Endothelial cell of umbilical vein (primary cell): ENCODE measurements at regions not wholly inside any gene's neighbourhood (a gene's known extent, or its start where the extent isn't known, plus 50 kb on each side); places are given as distances from the start of the nearest gene placed in this dataset.

Experiments used
- BruUV-seq: library from RNA; stranded (reverse); fragments of 400-500 nt; replicated peaks from 2 replicates; lab custom pipeline; 2021; lab: Mats Ljungman, UMichigan
- CTCF ChIA-PET: fragments of 300-600, 350-600 bp; sonication (Branson Sonifier 250); formaldehyde crosslinking; loops from one replicate; lab custom pipeline; 2021; ENCODE audit warnings: antibody characterized with exemption, inconsistent platforms; lab: Charles Lee
- POLR2A ChIA-PET: fragments of 300-600, 350-600 bp; sonication (Branson Sonifier 250); formaldehyde crosslinking; loops from one replicate; lab custom pipeline; 2021; ENCODE audit warnings: antibody characterized with exemption, inconsistent platforms; lab: Charles Lee
- DNase-seq: peaks from one replicate; pipeline ENCODE4 v3.0.0-alpha.2; 2011; ENCODE audit warnings: low read depth, low spot score
- FAIRE-seq: peaks from 2 replicates; lab custom pipeline; 2011; peaks lifted over from hg19 to GRCh38; lab: Jason Lieb, UNC
- H2AFZ ChIP-seq: 2 replicates; pipeline ENCODE4 v1.6.0; 2012; ENCODE audit warnings: low read depth, low read length, control low read depth, inconsistent platforms
- H3K27ac ChIP-seq: 2 replicates; pipeline ENCODE4 v1.5.1; 2011; ENCODE audit warnings: low read depth, mild to moderate bottlenecking, control low read depth, low read length, moderate library complexity; ENCODE audit not compliant: insufficient read depth
- H3K27me3 ChIP-seq, 2 experiments: 2 replicates each; pipeline versions ENCODE4 v1.6.0 to v1.6.1; 2011; ENCODE audit warnings: low read length in 2 of 2, mixed read lengths in 1 of 2; ENCODE audit not compliant: control insufficient read depth in 2 of 2, insufficient read depth in 2 of 2
- H3K36me3 ChIP-seq, 2 experiments: 2 replicates in 1 of 2; 3 replicates in 1 of 2; pipeline ENCODE4 v1.5.1; 2011; ENCODE audit warnings: low read length in 2 of 2, mild to moderate bottlenecking in 1 of 2, moderate library complexity in 1 of 2; ENCODE audit not compliant: control insufficient read depth in 2 of 2, insufficient read depth in 2 of 2; ENCODE audit errors: extremely low read depth in 1 of 2
- H3K4me1 ChIP-seq: 3 replicates; pipeline ENCODE4 v1.5.1; 2011; ENCODE audit warnings: mild to moderate bottlenecking, low read length; ENCODE audit not compliant: control insufficient read depth, insufficient read depth; ENCODE audit errors: extremely low read depth
- H3K4me2 ChIP-seq: 2 replicates; pipeline ENCODE4 v1.6.1; 2011; ENCODE audit warnings: low read length, control low read depth, mixed read lengths; ENCODE audit not compliant: insufficient read depth
- H3K4me3 ChIP-seq, 3 experiments: fragments of 200-600 bp in 1 of 3; sonication (generic), shearing (Covaris generic) in 1 of 3; replicated peaks in 1 of 3; 2 replicates each; pipeline ENCODE4 v1.5.1; 2011 to 2016; ENCODE audit warnings: control low read depth in 3 of 3, low read length in 3 of 3, mild to moderate bottlenecking in 2 of 3, inconsistent platforms in 1 of 3, low read depth in 1 of 3, moderate library complexity in 1 of 3; ENCODE audit not compliant: insufficient read depth in 1 of 3
- H3K79me2 ChIP-seq: 2 replicates; pipeline ENCODE4 v1.6.0; 2012; ENCODE audit warnings: low read length, inconsistent platforms; ENCODE audit not compliant: control insufficient read depth, insufficient read depth
- H3K9ac ChIP-seq: replicated peaks from 2 replicates; pipeline ENCODE3; 2011; ENCODE audit warnings: low read length, control low read depth; ENCODE audit not compliant: insufficient read depth; ENCODE audit errors: extremely low read depth
- H3K9me1 ChIP-seq: replicated peaks from 3 replicates; pipeline ENCODE4 v1.6.0; 2011; ENCODE audit warnings: mild to moderate bottlenecking, low read length; ENCODE audit not compliant: control insufficient read depth, insufficient read depth; ENCODE audit errors: extremely low read depth
- H3K9me3 ChIP-seq: replicated peaks from 2 replicates; pipeline ENCODE4 v1.5.1; 2012; ENCODE audit warnings: low read length, inconsistent platforms; ENCODE audit not compliant: control insufficient read depth, insufficient read depth
- H4K20me1 ChIP-seq: replicated peaks from 2 replicates; pipeline ENCODE3; 2011; ENCODE audit warnings: mild to moderate bottlenecking, low read length; ENCODE audit not compliant: control insufficient read depth, insufficient read depth; ENCODE audit errors: extremely low read depth
- CTCF ChIP-seq, 2 donors: IDR thresholded peaks; 1 replicate in 1 of 2; 2 replicates in 1 of 2; pipeline ENCODE4 v1.5.1; 2011; ENCODE audit warnings: low read length in 2 of 2, mild to moderate bottlenecking in 2 of 2, moderate library complexity in 2 of 2, control low read depth in 1 of 2, inconsistent platforms in 1 of 2, low read depth in 1 of 2; ENCODE audit not compliant: insufficient read depth in 1 of 2; ENCODE audit errors: extremely low read depth in 1 of 2
- EZH2 ChIP-seq: IDR thresholded peaks from 2 replicates; pipeline ENCODE4 v1.6.1; 2012; ENCODE audit warnings: borderline replicate concordance, low read depth, mild to moderate bottlenecking, moderate library complexity, low read length, inconsistent platforms; ENCODE audit not compliant: severe bottlenecking
- FOS ChIP-seq: IDR thresholded peaks from 2 replicates; pipeline ENCODE4 v1.6.1; 2011; ENCODE audit warnings: mild to moderate bottlenecking, low read length, moderate library complexity, borderline replicate concordance; ENCODE audit not compliant: insufficient read depth
- GATA2 ChIP-seq: IDR thresholded peaks from 2 replicates; pipeline ENCODE4 v1.7.0; 2011; ENCODE audit warnings: low read depth, mild to moderate bottlenecking, moderate library complexity, mixed read lengths, low read length; ENCODE audit not compliant: insufficient read length, insufficient read depth
- JUN ChIP-seq: IDR thresholded peaks from 2 replicates; pipeline ENCODE4 v1.6.1; 2011; ENCODE audit warnings: borderline replicate concordance, low read depth; ENCODE audit not compliant: insufficient read length, insufficient read depth
- MAX ChIP-seq: IDR thresholded peaks from 2 replicates; pipeline ENCODE4 v1.6.1; 2011; ENCODE audit not compliant: insufficient read depth, insufficient read length
- MYC ChIP-seq: IDR thresholded peaks from one replicate; pipeline ENCODE4 v1.6.1; 2011; ENCODE audit warnings: mild to moderate bottlenecking, low read depth, low read length
- POLR2A ChIP-seq: IDR thresholded peaks from 2 replicates; pipeline ENCODE4 v1.6.1; 2012; ENCODE audit warnings: low read depth, mild to moderate bottlenecking, control low read depth, low read length
- POLR2AphosphoS5 ChIP-seq: IDR thresholded peaks from 2 replicates; pipeline ENCODE4 v1.6.1; 2012; ENCODE audit warnings: low read depth, mild to moderate bottlenecking, control low read depth, low read length, moderate library complexity; ENCODE audit not compliant: insufficient read depth
- dilution Hi-C: fragments of 300-500 bp; cut with MboI; formaldehyde crosslinking; loops from one replicate; pipeline ENCODE4 v1.15.0; 2019; ENCODE audit warnings: low sequenced_read_pairs; ENCODE audit not compliant: extremely low pct_ligation_motif_present
- intact Hi-C: fragments of 100-400 bp; cut with micrococcal nuclease; formaldehyde crosslinking; loops from one replicate; pipeline ENCODE4 v1.10.0; 2022

GRCh38 chr2:39851651-39852110, 72.6 kb upstream of the THUMPD2 start:
- DNase-seq: no peak
- POLR2A ChIA-PET: no interaction called here
- CTCF ChIA-PET: interaction anchor here (1.0 to 2.2 kb wide), 2 partner anchors 11 to 14 kb away, joined by 3 to 9 read pairs; no protein-coding TSS in a partner anchor
- Histone ChIP-seq H3K79me2 (no peaks in the 10 kb centered on the region), H3K27me3 (no peaks in the 10 kb centered on the region), H4K20me1 (no peaks in the 10 kb centered on the region), H3K9me3 (no peaks in the 10 kb centered on the region), H3K9ac (no peak overlapping the region), H3K4me1 (no peaks in the 10 kb centered on the region), H3K4me2 (no peak overlapping the region), H3K27ac (no peak overlapping the region), H3K4me3 (no peak overlapping the region), H3K9me1 (no peaks in the 10 kb centered on the region), H3K36me3 (no peaks in the 10 kb centered on the region), H2AFZ (no peak overlapping the region)
- intact Hi-C loops: no loop called here
- no peak for FAIRE-seq
- dilution Hi-C loops: no loop called here
- TF ChIP-seq FOS: no peak
- no peak for TF ChIP-seq MAX
- no peak for TF ChIP-seq CTCF (IDR thresholded peaks at IDR 0.05; ENCODE audit: extremely low read depth in 1 of 2, insufficient read depth in 1 of 2, low read depth in 1 of 2, low read length in 2 of 2)
- no peak for TF ChIP-seq POLR2AphosphoS5
- no peak for TF ChIP-seq MYC
- TF ChIP-seq POLR2A: no peak
- no peak for TF ChIP-seq EZH2
- TF ChIP-seq GATA2: no peak
- no peak for TF ChIP-seq JUN
- no TSS peak for BruUV-seq
